HuH-7.5 (cell line): ENCODE measurements at regions not wholly inside any gene's neighbourhood (a gene's known extent, or its start where the extent isn't known, plus 50 kb on each side); places are given as distances from the start of the nearest gene placed in this dataset.

Experiments used
- DNase-seq: peaks from one replicate; pipeline ENCODE4 v3.0.0; 2011; ENCODE audit warnings: low spot score

DNA sequence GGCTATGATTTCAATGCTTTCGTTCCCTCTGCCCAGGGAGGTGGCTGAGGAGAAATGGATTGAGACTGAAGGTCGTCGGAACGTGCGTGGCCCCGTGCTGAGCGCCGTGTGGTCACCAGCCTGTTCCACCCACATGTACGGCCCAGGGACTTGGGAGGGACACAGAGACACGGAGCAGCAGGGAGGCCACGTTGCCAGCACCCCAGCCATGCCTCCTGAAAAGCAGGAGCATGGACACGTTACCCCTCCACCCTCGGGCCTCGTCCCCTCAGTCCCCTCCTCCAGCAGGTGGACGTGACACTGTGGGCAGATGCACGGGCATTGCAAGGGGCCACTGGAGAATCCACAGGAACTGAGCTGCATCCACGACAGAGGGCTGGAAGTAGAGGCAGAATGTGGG lies 133.1 kb upstream of the CST7 start:
- DNase-seq: no peak

DNA sequence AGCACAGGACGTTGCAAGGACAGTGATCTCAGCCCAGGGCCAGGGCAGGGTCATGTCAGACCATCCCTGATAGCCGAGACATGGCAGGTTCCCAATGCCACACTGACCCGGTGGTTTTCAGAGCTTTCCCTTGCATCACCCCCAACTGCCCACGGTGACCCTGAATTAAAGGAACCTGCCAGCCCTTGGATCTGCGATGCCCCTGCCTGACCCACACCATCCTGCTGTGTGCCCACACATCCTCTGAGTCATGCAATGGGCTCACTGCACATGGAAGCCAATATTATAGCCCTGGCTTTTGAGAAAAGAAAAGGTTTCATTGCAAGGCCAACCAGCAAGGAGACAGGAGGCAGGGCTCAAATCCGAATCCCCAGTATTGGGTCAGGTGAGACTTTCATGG lies 132.6 kb upstream of the CST7 start:
- no peak for DNase-seq

DNA sequence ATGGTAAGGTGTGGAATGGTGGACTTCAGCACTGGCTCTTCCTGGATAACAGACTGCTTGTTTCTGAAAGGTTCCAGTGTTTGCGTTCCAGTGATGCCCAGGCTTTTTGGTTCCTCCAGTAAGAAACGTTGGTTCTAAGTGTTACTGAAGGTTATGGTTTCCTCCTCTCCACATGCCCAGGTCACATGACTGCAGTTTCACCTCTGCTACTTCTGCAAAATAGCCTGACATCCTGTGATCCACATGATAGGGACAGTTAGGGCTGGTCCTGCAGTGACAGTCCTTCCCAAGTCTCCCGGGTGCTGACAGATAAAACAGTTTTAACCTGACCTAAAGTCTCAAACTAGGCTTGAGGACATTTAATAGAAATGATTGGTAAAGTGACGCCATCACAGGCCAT lies 132.2 kb upstream of the CST7 start:
- DNase-seq: no peak

DNA sequence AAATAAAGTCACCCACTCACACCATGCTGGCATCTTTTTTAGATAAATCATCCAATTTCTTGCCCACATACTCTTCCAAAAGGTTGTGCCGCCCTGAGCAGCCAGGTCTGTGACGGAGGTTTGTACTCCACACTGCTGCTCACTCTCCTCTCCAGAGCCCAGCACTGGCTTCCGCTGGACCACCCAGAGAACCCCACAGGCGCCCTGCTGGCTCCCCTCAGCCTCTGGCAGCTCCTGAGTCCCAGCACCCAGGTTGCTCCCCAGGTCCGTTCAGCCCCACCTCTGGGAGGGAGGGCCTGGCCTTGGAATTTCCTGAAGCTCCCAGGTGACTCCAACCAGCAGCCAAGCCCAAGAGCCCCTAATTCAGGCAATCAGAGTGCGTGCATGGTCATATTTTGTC lies 131.7 kb upstream of the CST7 start:
- DNase-seq: no peak

DNA sequence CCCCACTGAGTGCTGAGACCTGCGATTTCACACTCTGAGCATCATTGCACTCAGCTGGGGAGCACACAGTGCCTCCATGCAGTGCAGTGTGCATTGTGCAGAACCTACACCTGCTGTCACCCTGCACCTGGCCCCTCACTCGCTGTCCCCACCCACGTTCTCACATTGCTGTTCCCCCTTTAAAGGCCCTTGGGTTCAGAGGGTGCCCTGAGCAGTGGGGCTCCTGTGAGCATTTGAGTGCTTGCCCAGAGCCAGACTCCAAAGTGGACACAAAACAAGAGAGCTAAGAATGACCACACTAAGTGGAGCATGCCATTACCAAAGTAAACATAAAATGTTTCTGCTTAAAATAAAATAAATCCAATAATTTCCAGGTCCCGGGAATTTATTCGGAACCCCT lies 131.0 kb upstream of the CST7 start:
- DNase-seq: no peak

DNA sequence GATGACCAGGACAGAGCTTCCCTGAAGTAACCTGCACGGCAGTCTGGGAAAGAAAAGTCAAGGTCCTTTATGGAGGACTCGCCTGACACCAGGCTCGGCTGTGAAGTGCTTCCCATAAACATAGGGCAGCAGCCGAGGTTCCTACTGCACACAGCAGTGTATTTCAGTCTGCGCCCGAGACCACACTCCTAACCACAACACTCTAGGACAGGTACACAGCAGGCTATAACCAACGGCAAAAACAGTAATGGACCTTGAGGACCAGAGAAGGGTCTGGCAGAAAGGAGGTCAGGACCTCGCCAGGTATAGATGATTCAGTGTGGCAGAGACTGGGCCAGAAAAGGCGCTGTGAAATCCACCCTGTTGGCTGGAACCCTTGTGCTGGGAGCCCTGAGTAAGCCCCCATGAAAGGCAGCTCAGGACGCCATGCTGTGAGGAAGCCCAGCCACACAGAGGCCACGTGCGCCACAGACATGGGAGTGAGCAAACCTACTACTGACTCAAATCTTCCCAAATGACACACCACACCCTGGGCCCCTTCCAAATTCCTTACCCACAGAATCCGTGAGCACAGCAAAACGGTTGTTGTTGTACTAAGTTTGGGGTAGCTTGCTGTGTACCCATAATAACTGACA lies 129.6 kb upstream of the CST7 start:
- no peak for DNase-seq

DNA sequence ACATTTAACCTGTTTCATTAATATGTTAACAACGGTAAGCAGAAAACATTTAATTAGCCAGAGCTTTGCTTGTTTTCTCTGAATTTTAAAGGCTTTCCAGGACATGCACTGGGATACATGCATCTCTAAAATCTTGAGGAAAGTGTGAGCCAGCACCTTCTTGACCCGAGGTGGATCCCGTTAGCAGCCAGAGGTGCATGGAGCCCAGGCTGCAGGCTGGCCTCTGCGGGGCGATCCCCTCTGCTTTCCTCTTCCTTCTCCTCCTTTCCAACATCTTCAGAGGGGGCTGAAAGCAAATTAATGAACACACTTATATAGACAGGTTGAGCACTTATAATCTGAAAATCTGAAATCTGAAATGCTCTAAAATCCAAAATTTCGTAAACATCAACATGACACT lies 128.7 kb upstream of the CST7 start:
- DNase-seq: no peak

DNA sequence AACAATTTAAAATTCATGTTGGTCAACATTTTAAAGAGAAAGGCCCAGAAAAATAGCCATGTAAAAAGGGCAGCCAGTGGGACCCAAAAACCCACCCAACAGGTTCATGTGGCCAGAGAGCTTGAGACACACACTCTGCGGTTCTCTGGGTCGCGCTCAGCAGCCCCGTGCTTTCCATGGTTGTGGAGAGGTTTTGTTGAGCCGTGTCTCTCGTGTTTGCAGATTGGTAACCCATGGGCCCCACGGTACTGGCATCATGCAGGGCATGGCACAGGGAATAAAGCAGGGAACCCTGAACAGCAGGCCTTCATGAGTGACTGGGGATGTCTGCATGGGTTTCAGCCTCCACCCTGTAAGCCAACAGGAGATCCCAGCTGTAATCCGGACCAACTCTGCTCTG lies 127.7 kb upstream of the CST7 start:
- no peak for DNase-seq

DNA sequence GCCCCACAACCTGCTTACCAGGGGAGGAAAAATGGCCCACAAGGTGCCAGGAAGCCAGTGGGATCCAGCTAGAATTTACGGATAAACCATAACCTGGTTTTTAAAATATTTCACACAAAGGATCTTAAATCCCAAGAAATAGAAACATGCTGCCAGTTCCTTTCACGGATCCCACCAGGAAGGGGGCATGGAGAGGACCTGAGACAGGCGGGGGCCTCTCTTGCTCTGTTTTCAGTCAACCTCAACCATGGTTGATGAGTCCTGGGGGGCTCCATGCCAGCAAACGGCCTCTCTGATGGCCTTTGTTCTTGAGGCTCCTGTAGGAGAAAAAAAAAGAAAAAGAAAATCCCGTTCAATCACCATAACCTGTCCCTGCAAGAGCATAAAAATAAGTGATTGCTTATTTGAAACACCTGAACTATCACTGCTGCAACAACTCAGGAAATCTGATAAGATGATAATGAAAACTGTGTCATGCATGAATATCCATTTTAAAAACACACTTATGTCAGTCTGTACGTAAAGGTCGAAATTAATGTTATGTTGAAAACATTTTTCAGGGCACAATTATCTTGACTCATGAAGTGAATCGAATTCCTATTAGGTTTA lies 125.8 kb upstream of the CST7 start:
- no peak for DNase-seq

DNA sequence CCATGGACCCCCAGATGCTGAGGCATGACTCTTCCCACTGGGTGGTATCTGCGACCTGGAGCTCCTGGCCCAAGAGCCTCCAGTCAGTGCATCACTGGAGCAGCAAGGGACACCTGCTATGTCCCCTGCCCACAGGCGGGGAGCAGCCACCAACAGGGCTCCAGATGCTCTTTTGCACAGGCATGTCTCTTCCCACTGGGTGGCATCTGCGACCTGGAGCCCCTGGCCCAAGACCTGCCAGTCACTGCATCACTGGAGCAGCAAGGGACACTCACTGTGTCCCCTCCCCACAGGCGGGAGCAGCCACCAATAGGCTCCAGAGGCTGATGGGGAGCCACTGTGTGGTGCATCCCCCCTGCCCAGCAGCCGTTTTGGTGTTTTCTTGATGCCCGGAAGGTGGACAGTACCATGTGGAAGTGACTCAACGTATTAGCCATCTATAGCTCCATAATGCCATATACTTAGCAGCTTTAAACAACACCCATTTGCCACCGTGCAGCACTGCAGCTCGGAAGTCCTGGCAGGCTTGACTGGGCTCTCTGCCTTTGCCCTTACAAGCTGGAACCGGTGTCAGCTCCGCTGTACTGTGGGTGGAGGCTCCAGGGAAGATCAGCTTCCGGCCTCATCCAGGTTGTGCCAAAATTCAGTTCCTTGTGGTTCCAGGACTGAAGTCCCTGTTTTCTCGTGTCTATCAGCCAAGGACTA lies 124.9 kb upstream of the CST7 start:
- DNase-seq: no peak

DNA sequence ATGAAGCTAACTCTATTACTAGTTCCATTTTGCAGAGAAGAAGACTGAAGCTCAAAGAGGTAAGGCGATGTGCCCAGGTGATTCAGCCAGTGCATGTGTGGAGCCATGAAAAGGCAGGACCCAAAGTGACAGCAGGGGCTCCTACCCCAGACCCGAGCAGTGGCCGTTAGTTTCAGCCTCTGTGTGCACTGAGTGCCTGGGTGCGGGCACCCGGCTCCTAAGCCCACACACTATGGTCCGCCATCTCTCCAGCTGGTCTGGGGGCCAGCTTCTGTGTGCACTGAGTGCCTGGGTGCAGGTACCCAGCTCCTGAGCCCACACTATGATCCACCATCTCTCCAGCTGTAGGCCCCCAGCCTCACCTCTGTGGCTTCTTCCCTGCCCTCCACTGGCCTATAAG lies 123.5 kb upstream of the CST7 start:
- DNase-seq: no peak

DNA sequence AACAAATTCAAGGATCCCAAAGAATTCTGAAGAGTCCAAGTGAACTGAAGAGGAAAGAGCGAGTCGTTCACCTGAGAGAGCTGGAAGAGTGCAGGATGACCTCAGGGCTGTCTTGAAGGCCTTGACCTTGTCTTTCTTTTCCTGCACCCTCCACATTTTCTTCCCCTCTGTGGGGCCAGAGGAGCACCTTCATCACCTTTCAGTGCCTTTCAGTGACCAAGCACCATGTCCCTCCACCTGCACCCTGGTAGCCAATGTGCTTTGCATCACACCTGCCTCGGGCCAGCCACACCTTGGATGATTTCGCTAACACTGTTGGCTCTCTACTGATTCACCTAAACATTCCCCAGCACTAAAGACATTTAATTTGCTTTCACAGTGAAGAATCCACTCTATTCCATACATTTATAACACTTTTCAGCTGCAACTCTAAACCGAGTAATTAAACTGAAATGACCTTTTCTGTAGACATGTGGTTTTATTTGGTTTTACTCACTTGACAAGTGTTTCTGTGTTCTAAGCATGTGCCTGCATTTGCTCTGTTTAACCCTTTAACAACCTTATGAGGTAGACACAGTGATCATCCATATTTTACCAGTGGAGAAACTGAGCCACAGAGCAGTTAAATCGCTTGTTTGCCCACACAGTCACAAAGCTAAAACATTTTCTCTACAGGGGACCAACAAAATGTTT lies 121.3 kb upstream of the CST7 start:
- no peak for DNase-seq

DNA sequence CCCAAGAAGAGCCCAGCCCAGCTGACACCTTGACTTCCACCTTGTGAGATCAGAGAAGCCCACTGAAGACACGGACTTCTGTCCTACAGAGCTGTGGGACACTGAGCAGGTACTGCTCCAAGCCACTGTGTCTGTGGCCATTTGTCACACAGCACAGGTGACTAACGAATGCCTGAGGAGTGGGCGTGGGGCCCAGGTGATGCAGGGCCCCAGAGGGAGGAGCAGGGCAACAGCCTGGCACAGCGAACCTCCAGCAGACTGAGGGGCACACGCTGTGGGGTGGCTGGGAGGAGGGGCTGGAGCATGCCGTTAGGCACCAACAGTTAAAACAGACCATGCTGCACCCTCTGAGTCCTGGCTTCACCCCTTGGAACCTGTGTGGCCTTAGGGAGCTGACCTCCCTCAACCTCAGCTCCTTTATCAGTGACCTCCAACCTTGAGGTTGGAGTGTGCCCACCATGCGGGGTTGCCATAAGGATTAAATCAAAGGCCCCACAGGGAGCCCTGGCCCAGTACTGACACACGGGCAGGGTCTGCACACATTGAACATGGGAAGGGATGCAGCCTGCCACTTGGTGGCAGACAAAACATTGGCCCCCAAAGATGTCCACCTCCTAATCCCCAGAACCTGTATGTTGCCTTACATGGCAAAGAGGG lies 119.9 kb upstream of the CST7 start:
- DNase-seq: no peak

DNA sequence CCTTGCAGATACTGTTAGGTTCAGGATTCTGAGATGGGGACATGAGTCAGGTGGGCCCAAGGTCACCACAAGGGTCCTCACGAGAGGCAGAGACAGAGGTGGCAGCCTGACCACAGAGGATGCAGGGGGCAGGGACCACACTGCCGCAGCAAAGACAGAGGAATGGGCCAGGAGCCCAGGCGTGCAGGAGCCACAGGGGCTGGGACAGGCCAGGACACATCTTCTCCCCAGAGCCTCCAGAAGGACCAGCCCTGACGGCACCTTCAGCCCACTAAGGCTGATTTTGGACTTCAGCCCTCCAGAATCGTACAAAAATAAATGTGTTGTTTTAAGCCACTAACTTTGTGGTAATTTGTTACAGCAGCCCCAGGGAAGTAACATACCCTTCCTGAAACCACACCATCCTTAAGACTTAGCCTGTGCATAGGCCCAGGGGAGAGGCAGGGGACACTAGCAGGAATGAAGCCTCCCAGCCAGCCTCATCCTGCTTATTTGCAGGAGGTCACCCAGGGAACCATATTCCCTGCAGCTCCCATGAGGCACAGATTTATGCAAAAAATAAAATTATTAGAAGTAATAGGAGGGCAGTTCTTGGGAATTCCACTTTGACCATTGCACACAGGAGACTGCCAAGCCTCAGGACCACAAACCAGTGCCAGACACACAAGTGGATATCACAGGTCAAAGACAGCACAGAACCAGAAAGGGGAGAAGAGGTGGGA lies 119.3 kb upstream of the CST7 start:
- no peak for DNase-seq

DNA sequence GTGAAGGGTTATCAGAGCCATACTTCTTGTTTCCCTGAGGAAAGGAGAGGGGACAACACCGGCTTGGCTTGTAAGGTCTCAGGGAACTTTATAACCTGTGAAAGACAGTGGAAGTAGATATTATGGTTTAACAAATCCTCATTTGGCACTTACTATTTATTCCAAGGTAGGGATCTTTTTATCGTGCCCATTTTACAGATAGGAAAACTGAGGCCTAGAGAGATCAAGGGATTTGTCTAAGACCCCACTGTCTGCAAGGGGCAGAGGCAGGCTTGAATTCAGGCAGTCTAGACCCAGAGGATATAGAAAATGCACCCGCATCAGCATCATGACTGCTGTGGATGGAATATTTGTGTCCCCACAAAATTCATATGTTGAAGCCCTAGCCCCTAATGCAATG lies 118.4 kb upstream of the CST7 start:
- DNase-seq: no peak

DNA sequence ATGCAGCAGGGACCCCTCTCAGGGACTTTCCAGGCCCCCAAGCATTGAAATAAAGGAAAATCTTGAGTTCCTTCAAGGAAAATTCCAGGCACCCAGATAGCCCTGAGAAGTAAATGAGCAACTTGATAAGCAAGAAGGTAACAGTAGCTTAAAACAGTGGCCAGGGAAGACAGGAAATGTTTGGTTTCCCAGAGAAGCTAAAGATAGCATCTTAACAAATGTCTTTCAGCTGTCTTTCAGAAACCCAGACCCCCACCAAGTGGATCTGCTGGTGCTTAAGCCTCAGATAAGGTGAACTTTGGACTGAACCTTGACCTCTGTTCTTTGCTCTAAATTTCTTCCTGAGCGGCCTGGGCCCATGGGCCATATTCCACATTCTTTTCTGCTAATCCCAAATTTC lies 117.8 kb upstream of the CST7 start:
- no peak for DNase-seq

DNA sequence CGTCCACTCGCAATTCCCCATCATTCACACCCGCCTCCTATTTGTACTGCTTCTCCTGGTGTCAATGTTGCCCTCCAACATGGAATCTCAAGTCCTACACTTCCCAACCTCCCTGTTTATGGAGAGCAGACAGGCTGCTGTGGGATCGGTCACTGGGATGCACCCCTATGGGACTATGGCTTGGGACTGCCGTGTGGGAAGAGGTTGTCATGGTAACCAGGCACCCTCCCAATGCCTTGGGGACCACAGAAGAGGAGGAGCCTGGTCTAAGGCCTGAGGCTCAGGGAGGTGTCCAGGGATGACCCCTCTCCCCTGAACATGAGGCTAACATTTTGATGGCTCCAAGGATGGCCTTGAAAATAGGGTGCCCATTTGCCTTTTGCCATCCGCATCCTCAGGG lies 116.6 kb upstream of the CST7 start:
- no peak for DNase-seq

DNA sequence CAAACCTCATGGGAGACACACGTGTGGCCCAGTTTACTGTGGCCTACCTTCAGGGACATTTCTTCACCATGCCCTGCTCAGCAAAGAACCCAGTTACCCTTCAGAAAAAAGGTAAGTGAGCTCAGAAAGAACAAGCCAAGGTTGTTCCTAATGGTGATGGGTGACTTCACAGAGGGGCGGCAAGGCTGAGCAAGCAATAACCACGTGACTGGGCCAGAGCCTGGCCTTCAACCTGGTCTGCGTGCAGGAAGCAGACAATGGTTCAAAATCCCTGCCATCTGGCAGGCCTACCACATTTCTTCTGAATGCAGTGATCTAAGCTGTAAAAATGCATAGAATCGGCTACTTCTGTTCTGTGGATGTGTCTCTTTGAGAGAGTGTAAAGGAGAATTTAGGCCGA lies 115.5 kb upstream of the CST7 start:
- DNase-seq: no peak

DNA sequence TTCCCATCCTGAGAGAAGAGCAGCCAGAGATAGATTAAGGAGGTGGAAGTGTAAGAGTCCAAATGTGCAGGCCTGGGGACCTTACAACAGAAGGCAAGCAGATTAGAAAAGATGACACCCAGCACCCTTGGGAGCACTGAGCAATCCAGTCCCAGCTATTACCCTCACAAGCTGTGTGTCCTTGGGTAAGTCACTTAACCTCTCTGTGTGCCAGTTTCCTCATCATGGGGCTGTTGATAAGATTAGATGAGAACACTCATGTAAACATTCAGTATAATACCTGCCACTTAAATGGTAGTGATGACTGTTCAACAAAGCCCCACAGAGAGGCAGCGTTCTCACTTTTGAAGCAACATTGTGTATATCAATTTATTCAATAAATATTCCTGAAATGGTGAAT lies 114.8 kb upstream of the CST7 start:
- no peak for DNase-seq

DNA sequence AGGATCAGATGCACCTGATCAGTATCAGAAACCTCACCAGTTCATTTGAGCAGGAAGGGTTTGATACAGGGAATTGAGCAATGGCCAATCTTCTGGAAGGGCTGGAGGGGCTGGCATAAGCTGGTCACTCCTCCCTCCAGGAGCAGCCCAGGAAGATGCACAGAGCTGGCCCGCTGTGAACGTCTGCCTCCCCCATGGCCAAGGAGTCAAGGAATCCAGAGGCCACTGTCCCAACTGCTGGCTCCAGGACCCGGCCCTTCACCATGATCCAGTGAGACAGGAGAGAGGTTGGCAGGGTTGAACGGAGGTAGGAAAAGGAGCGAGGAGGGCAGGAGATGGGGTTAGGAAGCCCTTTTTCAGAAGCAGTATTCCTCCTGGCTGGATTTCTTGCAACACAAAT lies 113.9 kb upstream of the CST7 start:
- no peak for DNase-seq

DNA sequence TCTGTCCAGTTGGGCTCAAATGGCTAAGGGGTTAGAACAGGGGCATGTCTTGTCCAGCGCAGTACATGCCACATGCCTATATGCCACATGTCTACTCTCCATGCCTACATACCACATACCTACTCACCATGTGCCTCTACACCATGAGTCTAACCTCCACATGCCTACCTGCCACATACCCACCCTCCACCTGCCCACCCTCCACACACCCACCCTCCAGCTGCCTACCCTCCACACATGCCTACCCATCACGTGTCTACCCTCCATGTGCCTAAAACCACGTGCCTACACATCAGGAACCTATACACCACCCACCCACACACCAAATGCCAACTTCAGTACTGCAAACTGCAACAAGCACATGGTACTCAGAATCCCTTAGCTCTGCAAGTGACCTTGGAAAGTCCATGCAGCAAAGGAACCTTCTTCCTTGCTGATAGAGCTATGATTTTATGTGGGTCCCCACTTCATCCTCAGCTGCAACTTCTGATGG lies 113.0 kb upstream of the CST7 start:
- no peak for DNase-seq
